Hepatocyte (in vitro differentiated cells): ENCODE measurements at regions not wholly inside any gene's neighbourhood (a gene's known extent, or its start where the extent isn't known, plus 50 kb on each side); places are given as distances from the start of the nearest gene placed in this dataset.

Source experiments
- CTCF ChIP-seq: fragments of 200-600 bp; sonication (generic); IDR thresholded peaks from 2 replicates; pipeline ENCODE4 v1.5.1; 2016; ENCODE audit warnings: antibody characterized with exemption, mild to moderate bottlenecking; ENCODE audit not compliant: poor library complexity
- EZH2 ChIP-seq: fragments of 200-600 bp; sonication (generic); IDR thresholded peaks from 2 replicates; pipeline ENCODE4 v1.6.1; 2016; ENCODE audit warnings: antibody characterized with exemption, mild to moderate bottlenecking, borderline replicate concordance
- EZH2phosphoT487 ChIP-seq: fragments of 200-600 bp; sonication (generic); IDR thresholded peaks from one replicate; pipeline ENCODE4 v1.6.1; 2018; ENCODE audit warnings: antibody characterized with exemption, mild to moderate bottlenecking, low read depth, moderate library complexity; ENCODE audit not compliant: unreplicated experiment, severe bottlenecking

- TF ChIP-seq EZH2 (no peak), CTCF (no peak), EZH2phosphoT487 (no peak)
Measured at GRCh38 chr2:173606619-173607248, 252.1 kb downstream of the CDCA7 start.
